ENCODE measurements at regions not wholly inside any gene's neighbourhood (a gene's known extent, or its start where the extent isn't known, plus 50 kb on each side); places are given as distances from the start of the nearest gene placed in this dataset.

DNA sequence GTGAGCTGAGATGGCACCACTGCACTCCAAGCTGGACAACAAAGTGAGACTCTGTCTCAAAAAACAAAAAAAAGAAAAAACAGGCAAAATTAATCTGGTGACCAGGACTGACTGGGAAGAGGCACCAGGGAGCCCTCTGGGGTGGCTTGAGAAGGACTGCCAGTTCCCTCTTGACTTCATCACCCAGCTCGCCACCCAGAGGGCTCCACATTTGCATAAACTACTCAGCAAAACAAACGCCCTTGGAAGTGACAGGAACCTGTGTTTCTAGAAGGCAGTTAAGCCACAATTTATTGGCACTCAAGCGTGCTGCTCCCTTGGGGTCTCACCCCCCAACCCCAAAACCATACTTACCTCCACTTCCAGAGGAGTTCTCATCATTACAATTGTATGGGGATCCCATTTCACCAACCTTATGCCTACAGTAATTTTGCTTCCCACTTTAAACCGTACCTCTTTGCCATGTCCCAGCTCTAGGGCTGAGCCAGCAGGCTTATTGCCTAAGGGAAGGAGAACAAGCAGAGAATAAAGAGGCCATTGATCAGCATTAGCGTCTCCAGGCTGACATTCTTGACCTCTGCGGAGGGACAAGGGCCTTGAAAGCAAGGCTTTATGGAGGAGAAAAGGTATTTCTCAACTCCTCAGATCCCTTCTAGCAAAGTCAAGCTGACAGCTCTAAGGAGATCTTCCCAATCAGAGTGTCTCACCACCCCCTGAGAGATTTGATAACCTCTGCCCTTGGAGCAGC, 357.4 kb downstream of the SHQ1 start:
- no peak overlapping the region for H3K27ac ChIP-seq
- no peak for TF ChIP-seq ZFX (IDR thresholded peaks at IDR 0.05; ENCODE audit: borderline replicate concordance)
- TF ChIP-seq, protein P1, sequence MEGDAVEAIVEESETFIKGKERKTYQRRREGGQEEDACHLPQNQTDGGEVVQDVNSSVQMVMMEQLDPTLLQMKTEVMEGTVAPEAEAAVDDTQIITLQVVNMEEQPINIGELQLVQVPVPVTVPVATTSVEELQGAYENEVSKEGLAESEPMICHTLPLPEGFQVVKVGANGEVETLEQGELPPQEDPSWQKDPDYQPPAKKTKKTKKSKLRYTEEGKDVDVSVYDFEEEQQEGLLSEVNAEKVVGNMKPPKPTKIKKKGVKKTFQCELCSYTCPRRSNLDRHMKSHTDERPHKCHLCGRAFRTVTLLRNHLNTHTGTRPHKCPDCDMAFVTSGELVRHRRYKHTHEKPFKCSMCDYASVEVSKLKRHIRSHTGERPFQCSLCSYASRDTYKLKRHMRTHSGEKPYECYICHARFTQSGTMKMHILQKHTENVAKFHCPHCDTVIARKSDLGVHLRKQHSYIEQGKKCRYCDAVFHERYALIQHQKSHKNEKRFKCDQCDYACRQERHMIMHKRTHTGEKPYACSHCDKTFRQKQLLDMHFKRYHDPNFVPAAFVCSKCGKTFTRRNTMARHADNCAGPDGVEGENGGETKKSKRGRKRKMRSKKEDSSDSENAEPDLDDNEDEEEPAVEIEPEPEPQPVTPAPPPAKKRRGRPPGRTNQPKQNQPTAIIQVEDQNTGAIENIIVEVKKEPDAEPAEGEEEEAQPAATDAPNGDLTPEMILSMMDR (IDR thresholded peaks at IDR 0.05) = no peak

DNA sequence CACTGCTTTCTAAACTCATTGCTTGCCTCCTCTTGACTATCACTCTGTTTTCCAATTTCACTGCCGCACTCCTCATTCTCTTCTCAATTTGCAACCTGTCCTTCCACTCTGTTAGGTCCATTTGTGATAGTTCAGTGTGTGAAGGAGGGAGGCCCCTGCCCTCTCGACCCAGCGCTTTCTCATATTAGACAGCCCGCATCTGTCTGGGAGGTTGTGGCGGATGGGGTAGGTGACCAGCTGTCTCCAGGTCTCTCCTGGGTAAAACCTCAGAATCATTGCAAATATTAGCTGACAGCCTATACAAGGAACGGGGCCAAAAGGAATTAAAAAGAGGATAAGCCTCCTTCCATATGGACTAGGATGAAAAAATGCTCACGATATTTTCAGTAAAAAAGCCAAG, 358.3 kb downstream of the SHQ1 start:
- no peak overlapping the region for H3K27ac ChIP-seq

DNA sequence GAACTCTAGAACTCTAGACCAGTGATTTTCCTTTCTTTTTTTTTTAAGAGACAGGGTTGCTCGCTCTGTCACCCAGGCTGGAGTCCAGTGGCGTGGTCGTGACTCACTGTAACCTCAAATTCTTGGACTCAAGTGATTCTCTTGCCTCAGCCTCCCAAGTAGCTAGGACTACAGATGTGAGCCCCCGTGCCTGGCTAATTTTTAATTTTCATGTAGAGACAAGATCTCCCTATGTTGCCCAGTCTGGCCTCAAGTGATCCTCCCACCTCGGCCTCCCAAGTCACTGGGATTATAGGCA, 359.6 kb downstream of the SHQ1 start:
- TF ChIP-seq, protein P1 (IDR thresholded peaks at IDR 0.05) = no peak
- TF ChIP-seq ZFX (IDR thresholded peaks at IDR 0.05; ENCODE audit: borderline replicate concordance) = no peak
- H3K27ac ChIP-seq = no peak overlapping the region

More for the DNA sequence above, 358.3 kb downstream of the SHQ1 start:
- TF ChIP-seq ZFX (IDR thresholded peaks at IDR 0.05; ENCODE audit: borderline replicate concordance) = no peak

DNA sequence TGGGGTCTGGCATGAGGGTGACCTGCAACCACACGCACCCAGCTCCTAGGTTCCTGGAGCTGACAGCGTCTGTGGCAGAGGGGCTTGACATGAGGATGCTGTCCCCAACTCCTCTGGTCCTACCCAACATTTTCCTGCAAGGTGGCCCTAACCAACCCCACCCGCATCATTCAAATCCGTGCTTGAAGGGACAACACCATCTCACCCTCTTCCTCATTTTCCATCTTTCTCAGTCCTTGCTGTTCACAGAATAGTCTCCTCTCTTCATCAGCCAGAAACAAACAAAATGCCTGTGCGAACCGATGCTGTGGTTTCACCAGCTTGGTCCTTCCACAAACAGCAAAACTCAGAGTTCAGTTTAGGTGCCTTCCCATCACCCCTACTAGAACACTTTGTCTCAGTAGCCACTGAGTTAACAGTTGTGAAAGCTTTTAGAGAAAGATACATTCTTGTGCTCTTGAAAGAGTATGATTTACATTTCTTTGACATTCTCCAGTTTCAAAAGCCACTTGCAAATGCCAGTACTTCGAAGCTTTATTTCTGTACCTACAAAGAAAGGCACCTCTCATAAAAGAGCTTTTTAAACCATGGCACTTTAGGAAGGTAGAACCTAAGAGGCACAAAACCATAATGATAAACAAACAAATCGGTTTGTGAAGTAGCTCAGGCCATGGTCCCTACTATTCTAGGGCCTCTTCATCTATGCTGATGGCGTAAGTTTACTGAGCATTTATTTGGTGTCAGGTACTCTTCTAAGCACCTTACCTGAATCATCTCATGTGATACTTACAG, 360.1 kb downstream of the SHQ1 start:
- H3K27ac ChIP-seq = no peak overlapping the region
- TF ChIP-seq, protein P1 (IDR thresholded peaks at IDR 0.05) = no peak
- no peak for TF ChIP-seq ZFX (IDR thresholded peaks at IDR 0.05; ENCODE audit: borderline replicate concordance)

DNA sequence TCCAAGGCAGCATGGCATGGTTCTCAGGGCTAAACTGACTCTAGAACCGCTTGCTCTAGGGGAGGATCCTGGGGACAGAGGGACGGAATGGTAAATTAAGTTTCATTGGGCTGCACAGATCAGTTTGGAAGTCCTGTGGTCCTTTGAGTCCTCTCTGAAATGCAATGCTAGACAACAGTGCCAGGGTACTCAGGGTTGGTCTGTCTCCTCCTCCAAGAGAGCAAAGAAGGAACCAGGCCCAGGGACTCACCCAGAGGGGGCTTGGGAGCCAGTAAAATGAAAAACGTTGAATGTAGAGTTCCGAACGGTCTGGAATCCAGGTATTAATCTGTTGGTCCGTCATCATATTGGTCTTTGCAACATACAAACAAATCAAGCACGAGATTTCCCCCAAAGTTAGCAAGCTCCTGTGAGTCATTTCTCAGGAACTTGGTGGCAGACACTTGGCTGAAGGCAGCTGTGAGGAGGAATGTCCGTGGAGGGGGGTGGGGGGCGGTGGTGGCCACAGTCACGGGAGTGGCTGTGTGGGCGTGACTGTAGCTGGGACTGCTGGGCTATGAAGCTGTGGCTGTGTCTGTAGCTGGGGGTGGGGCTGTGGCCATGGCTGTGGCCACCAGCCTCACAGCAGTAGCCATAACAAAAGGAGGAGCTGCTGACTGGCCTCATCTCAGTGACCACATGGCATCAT, 361.0 kb downstream of the SHQ1 start:
- no peak overlapping the region for H3K27ac ChIP-seq
- no peak for TF ChIP-seq ZFX (IDR thresholded peaks at IDR 0.05; ENCODE audit: borderline replicate concordance)
- TF ChIP-seq, protein P1 (IDR thresholded peaks at IDR 0.05) = no peak

DNA sequence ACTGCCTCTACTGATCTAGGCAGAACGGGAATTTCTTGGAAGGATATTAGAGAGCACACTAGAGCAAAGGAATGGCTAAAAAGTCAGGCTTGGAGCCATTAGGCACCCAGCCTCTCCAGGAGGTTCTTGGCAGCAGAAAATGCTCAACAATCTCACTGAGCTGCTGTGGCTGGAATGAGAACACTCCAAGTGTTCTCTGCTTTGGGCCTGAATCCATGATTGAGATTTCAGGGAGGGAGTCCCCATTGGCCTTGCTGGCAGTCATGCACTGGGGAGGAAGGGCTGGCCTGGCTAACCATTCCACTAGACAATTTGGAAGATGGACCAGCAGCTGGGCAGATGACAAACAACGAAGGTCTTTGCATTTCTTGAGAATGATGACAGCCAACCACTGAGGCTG, 362.6 kb downstream of the SHQ1 start:
- TF ChIP-seq, protein P1 (IDR thresholded peaks at IDR 0.05) = no peak
- TF ChIP-seq ZFX (IDR thresholded peaks at IDR 0.05; ENCODE audit: borderline replicate concordance) = no peak

DNA sequence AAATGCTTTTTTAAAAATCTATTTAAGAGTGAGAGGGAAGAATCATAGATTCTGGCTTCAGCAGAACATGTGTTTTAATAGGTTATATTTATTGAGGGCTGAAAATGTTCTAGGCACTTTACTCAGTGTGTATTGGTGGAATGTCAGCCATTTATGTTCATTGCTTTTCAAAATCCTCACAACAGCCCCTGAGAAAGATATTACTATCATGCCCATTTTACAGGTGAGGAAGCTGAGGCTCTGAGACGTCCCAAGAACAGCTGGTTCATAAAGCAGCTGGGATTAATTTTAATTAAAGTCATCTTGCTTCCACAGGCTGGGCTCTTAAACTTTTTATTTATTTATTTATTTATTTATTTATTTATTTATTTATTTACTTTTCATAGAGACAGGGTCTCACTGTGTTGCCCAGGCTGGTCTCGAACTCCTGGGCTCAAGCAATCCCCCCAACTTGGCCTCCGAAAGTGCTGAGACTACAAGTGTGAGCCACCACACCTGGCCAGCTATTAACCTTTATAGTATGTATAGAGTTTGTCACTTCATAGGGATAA, 364.6 kb downstream of the SHQ1 start:
- no peak overlapping the region for H3K27ac ChIP-seq
- TF ChIP-seq, protein P1 (IDR thresholded peaks at IDR 0.05) = no peak
- TF ChIP-seq ZFX (IDR thresholded peaks at IDR 0.05; ENCODE audit: borderline replicate concordance) = no peak

More for the DNA sequence above, 362.6 kb downstream of the SHQ1 start:
- H3K27ac ChIP-seq = no peak overlapping the region
